OCI-LY7 (cell line): ENCODE measurements at regions not wholly inside any gene's neighbourhood (a gene's known extent, or its start where the extent isn't known, plus 50 kb on each side); places are given as distances from the start of the nearest gene placed in this dataset.
"Not testable (repeated sequence)": the region's sequence is repeated elsewhere in the genome, so short reads cannot be mapped to it uniquely, and the experiment has no call there.

Experiments
- BruUV-seq: library from RNA; stranded (reverse); fragments of 400-500 nt; replicated peaks from 2 replicates; lab custom pipeline; 2021; lab: Mats Ljungman, UMichigan
- CTCF ChIA-PET: fragments of 300-600 bp; sonication (Branson Sonifier 250); formaldehyde crosslinking; loops from one replicate; lab custom pipeline; 2022; ENCODE audit warnings: antibody characterized with exemption; ENCODE audit not compliant: unreplicated experiment; lab: Charles Lee
- POLR2A ChIA-PET: fragments of 300-600 bp; sonication (Branson Sonifier 250); formaldehyde crosslinking; loops from one replicate; lab custom pipeline; 2022; ENCODE audit warnings: antibody characterized with exemption; lab: Charles Lee
- DNase-seq: peaks from one replicate; pipeline ENCODE4 v3.0.0-alpha.2; 2015; ENCODE audit warnings: low spot score
- H2AFZ ChIP-seq: fragments of 200-600 bp; sonication (generic), shearing (Covaris generic); 2 replicates; pipeline ENCODE4 v1.6.1; 2014; ENCODE audit warnings: mild to moderate bottlenecking, antibody characterized with exemption, low read length, moderate library complexity
- H3K27ac ChIP-seq: fragments of 200-600 bp; sonication (generic); 2 replicates; pipeline ENCODE4 v1.5.1; 2014; ENCODE audit warnings: mixed run types, low read depth, mild to moderate bottlenecking, moderate library complexity, low read length, inconsistent platforms; ENCODE audit not compliant: poor library complexity, severe bottlenecking
- H3K36me3 ChIP-seq: fragments of 200-600 bp; sonication (generic); 2 replicates; pipeline ENCODE4 v1.6.1; 2014; ENCODE audit warnings: mild to moderate bottlenecking, antibody characterized with exemption, low read length, moderate library complexity, mixed read lengths; ENCODE audit not compliant: insufficient read depth
- H3K4me1 ChIP-seq: fragments of 200-600 bp; sonication (generic); 2 replicates; pipeline ENCODE4 v1.5.1; 2014; ENCODE audit warnings: mild to moderate bottlenecking, low read length; ENCODE audit not compliant: insufficient read depth, poor library complexity, severe bottlenecking
- H3K4me2 ChIP-seq: fragments of 200-600 bp; sonication (generic); 2 replicates; pipeline ENCODE4 v1.6.1; 2014; ENCODE audit warnings: mild to moderate bottlenecking, low read length
- H3K4me3 ChIP-seq: fragments of 200-600 bp; sonication (generic); 2 replicates; pipeline ENCODE4 v1.5.1; 2014; ENCODE audit warnings: mild to moderate bottlenecking, low read depth, low read length; ENCODE audit not compliant: poor library complexity, severe bottlenecking
- H3K79me2 ChIP-seq: fragments of 200-600 bp; sonication (generic); 2 replicates; pipeline ENCODE4 v1.6.1; 2016; ENCODE audit warnings: low read depth, mild to moderate bottlenecking, low read length, moderate library complexity, mixed read lengths; ENCODE audit not compliant: insufficient read depth
- H3K9me2 ChIP-seq: fragments of 200-600 bp; sonication (generic); 2 replicates; pipeline ENCODE4 v1.6.1; 2016; ENCODE audit warnings: mild to moderate bottlenecking, low read length, mixed read lengths; ENCODE audit not compliant: insufficient read depth
- H3K9me3 ChIP-seq: fragments of 200-600 bp; sonication (generic); 2 replicates; pipeline ENCODE4 v1.6.1; 2014; ENCODE audit warnings: mild to moderate bottlenecking, mixed run types, low read length, mixed read lengths
- H4K20me1 ChIP-seq: fragments of 200-600 bp; sonication (generic); 2 replicates; pipeline ENCODE4 v1.6.1; 2014; ENCODE audit warnings: mild to moderate bottlenecking, antibody characterized with exemption, low read length, moderate library complexity, mixed read lengths; ENCODE audit not compliant: insufficient read depth
- EZH2phosphoT487 ChIP-seq: fragments of 200-600 bp; sonication (generic); IDR thresholded peaks from 2 replicates; pipeline ENCODE4 v1.6.1; 2018; ENCODE audit warnings: low read depth, borderline replicate concordance, mild to moderate bottlenecking, mixed run types, antibody characterized with exemption, low read length, moderate library complexity, mixed read lengths
- intact Hi-C: fragments of 100-400 bp; cut with micrococcal nuclease; formaldehyde crosslinking; loops from one replicate; pipeline ENCODE4 v1.10.0; 2022; ENCODE audit not compliant: unreplicated experiment
- TF ChIP-seq, protein P1 (sequence below): fragments of 200-600 bp; sonication (generic); conservative IDR thresholded peaks from 2 replicates; pipeline ENCODE4 v1.5.1; 2014; ENCODE audit warnings: mild to moderate bottlenecking, antibody characterized with exemption, low read length, moderate library complexity, mixed read lengths

DNA sequence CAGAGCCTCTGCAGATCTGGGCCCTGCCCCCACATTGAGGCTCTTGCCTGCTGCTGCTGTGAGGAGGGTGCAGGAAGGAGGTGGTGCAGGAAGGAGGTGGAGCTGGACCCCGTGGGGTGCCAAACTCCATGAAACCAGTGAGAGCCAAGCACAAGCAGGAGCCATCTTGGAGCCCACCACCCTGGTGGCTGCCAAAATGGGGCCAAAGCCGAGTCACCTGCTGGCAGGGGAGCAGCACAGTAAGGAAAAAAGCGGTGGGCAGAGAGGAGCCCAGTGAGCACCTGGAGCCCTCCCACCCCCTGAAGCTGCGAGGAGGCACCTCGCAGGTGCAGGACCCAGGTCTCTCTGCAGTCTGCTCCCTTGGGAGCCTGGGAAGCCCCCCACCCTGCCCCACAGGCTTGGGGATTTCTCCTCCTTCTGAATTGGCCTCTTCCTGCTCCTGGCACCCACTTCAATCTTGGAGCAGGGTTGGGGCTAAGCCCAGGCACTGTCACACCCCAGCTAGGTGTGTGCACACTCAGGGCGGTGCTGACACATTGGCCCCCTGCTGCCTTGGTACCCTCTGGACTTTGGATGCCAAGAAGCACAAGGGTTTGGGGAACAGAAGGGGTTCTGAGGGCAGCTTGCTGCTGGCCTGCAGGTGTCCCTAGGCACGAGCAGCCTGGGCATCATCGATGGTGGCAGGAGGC lies 245.4 kb upstream of the LRRTM4 start:
- Histone ChIP-seq H3K4me3 (no peak overlapping the region), H3K4me2 (no peak overlapping the region), H3K9me3 (no peaks in the 10 kb centered on the region), H2AFZ (no peak overlapping the region), H3K36me3 (no peaks in the 10 kb centered on the region), H3K4me1 (no peaks in the 10 kb centered on the region), H3K27ac (no peak overlapping the region), H3K79me2 (no peaks in the 10 kb centered on the region), H3K9me2 (no peaks in the 10 kb centered on the region), H4K20me1 (no peaks in the 10 kb centered on the region)
- ChIA-PET POLR2A (no interaction called here), CTCF (no interaction called here)
- intact Hi-C loops: no loop called here
- DNase-seq: no peak
- TF ChIP-seq EZH2phosphoT487: no peak
- TF ChIP-seq, protein P1, sequence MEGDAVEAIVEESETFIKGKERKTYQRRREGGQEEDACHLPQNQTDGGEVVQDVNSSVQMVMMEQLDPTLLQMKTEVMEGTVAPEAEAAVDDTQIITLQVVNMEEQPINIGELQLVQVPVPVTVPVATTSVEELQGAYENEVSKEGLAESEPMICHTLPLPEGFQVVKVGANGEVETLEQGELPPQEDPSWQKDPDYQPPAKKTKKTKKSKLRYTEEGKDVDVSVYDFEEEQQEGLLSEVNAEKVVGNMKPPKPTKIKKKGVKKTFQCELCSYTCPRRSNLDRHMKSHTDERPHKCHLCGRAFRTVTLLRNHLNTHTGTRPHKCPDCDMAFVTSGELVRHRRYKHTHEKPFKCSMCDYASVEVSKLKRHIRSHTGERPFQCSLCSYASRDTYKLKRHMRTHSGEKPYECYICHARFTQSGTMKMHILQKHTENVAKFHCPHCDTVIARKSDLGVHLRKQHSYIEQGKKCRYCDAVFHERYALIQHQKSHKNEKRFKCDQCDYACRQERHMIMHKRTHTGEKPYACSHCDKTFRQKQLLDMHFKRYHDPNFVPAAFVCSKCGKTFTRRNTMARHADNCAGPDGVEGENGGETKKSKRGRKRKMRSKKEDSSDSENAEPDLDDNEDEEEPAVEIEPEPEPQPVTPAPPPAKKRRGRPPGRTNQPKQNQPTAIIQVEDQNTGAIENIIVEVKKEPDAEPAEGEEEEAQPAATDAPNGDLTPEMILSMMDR: no peak
- no TSS peak for BruUV-seq

DNA sequence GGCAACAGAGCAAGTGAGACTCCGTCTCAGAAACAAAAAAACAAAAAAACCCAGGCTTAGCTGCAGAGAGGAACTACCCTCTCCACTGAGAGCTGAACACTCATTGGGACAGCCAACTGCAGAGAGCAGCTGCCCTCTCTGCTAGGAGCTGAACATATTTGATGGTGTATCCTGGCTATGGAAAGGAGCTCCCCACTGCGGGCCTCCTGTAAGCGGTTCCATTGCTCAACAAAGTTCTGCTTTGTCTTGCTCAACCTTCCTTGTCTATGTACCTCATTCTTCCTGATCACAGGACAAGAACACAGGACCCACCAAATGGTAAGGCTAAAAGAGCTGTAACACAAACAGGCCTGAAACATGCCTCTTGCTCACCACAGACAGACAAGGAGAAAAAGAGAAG lies 246.3 kb upstream of the LRRTM4 start:
- Histone ChIP-seq H3K4me2 (no peak overlapping the region), H3K9me3 (no peaks in the 10 kb centered on the region), H4K20me1 (no peaks in the 10 kb centered on the region), H3K36me3 (no peaks in the 10 kb centered on the region), H3K9me2 (no peaks in the 10 kb centered on the region), H2AFZ (no peak overlapping the region), H3K27ac (no peak overlapping the region), H3K79me2 (no peaks in the 10 kb centered on the region), H3K4me3 (no peak overlapping the region), H3K4me1 (no peaks in the 10 kb centered on the region)
- TF ChIP-seq, protein P1: no peak
- no peak for TF ChIP-seq EZH2phosphoT487
- intact Hi-C loops: no loop called here
- POLR2A ChIA-PET: no interaction called here
- CTCF ChIA-PET: no interaction called here
- no TSS peak for BruUV-seq
- no peak for DNase-seq

DNA sequence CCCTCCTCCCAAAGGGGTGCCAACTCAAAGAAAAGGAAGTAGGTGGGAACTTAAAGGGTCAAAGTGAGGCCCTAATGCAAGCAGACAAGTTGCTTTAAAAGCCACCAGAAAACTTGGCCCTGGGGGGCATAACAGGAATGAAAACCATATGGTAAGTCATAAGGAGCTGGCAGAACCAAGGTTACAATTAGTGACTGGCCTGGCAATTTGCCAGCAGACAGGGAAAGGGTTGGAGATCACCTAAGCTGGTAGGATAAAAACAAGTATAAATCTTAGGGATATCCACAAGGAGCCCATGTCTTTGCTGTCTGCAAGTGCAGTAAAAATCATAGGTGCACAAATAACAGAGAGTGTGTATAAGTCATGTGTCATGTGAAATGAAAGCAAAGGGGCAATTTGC lies 256.7 kb upstream of the LRRTM4 start:
- Histone ChIP-seq H3K4me3 (no peak overlapping the region), H3K36me3 (no peaks in the 10 kb centered on the region), H3K4me1 (no peaks in the 10 kb centered on the region), H3K27ac (no peak overlapping the region), H3K4me2 (no peak overlapping the region), H3K9me3 (0 out of 2 replicates have a peak, but pooled peaks cover 4% of the 10 kb centered on the region), H3K79me2 (no peaks in the 10 kb centered on the region), H3K9me2 (no peaks in the 10 kb centered on the region), H4K20me1 (no peaks in the 10 kb centered on the region), H2AFZ (no peak overlapping the region)
- BruUV-seq: no TSS peak
- intact Hi-C loops: no loop called here
- ChIA-PET POLR2A (interaction anchor here (1.2 kb wide), 1 partner anchor 11 kb away, joined by 3 read pairs; no protein-coding TSS in a partner anchor), CTCF (no interaction called here)
- TF ChIP-seq, protein P1: no peak
- no peak for TF ChIP-seq EZH2phosphoT487
- no peak for DNase-seq

DNA sequence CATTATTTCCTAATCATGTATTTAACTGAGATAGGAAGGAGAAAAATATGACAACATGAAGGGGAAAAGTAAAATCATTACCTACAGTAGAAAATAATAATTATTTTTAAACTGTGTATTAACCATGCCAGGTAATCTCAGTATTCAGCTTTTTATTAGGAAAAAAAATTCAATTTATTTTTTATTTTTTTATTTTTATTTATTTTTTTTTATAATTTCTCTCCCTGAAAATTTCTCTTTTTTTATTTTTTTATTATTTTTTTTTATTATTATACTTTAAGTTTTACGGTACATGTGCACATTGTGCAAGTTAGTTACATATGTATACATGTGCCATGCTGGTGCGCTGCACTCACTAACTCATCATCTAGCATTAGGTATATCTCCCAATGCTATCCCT lies 271.3 kb upstream of the LRRTM4 start:
- H2AFZ ChIP-seq, H4K20me1 ChIP-seq, H3K79me2 ChIP-seq, H3K27ac ChIP-seq, POLR2A ChIA-PET, DNase-seq, H3K9me2 ChIP-seq, H3K4me2 ChIP-seq, intact Hi-C loops, H3K9me3 ChIP-seq, H3K36me3 ChIP-seq, H3K4me1 ChIP-seq, CTCF ChIA-PET, BruUV-seq, H3K4me3 ChIP-seq: not testable (repeated sequence)
